ENCODE measurements at regions not wholly inside any gene's neighbourhood (a gene's known extent, or its start where the extent isn't known, plus 50 kb on each side); places are given as distances from the start of the nearest gene placed in this dataset.

DNA sequence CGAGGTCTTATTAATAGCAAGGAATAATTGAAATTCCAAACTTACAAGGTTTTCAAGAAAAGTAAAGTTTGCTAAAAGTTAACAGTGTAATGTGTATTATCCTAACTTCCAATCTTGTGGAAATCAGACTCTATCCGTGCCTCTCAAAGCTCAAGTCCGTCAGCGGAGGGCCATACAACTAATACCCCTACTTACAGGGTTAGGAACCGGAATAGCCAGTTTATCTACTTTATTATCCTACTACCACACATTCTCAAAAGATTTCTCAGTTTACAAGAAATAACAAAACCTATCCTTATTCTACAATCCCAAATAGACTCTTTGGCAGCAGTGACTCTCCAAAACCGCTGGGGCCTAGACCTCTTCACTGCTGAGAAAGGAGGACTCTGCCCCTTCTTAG lies 457.8 kb downstream of the PTPRC start (continued):
- no peak for TF ChIP-seq ATF3 (IDR thresholded peaks at IDR 0.05; ENCODE audit: borderline replicate concordance, extremely low read depth, low read depth, low read length)
- TF ChIP-seq ZNF217 (IDR thresholded peaks at IDR 0.05), result no peak

DNA sequence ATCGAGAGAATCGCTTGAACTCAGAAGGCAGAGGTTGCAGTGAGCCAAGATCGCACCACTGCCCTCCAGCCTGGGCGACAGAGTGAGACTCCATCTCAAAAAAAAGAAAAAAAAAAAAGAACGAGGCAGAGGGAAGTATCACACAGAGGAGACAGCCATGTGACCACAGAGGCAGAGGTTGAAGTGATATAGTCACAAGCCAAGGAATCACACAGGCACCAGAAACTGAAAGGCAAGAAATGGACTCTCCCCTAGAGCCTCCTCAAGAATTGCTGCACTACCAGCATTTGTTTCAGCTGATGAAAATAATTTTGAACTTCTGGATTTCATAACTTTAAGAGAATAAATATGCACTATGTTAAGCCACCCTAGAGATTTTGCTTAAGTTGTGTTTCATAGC lies 459.6 kb downstream of the PTPRC start:
- no peaks in the 10 kb centered on the region for H3K36me3 ChIP-seq (ENCODE audit: control insufficient read depth in 2 of 2, insufficient read depth in 2 of 2, low read length in 1 of 2)
- no peaks in the 10 kb centered on the region for H3K27me3 ChIP-seq (replicated peaks in 1 of 2; ENCODE audit: control insufficient read depth in 2 of 2, insufficient read depth in 2 of 2, low read length in 1 of 2)
- H3K79me2 ChIP-seq (ENCODE audit: control insufficient read depth, insufficient read depth, low read length), result no peaks in the 10 kb centered on the region
- ChIA-PET CTCF (interaction anchor here (1.4 kb wide), 1 partner anchor 8 kb away, joined by 3 read pairs; no protein-coding TSS in a partner anchor), POLR2A (no interaction called here), RAD21 (ENCODE audit: unreplicated experiment) (interaction anchor here (1.0 kb wide), 1 partner anchor 263 kb away, joined by 3 read pairs; no protein-coding TSS in a partner anchor), SMC1A (ENCODE audit: uncharacterized antibody, unreplicated experiment) (no interaction called here)
- no TSS peak for BruUV-seq (replicated peaks)
- H3K9me3 ChIP-seq (replicated peaks; ENCODE audit: control insufficient read depth, insufficient read depth, low read length), result no peaks in the 10 kb centered on the region; the same call in 1 of the 3 replicates
- H2AFZ ChIP-seq (ENCODE audit: control insufficient read depth, low read depth, low read length), result no peak overlapping the region; the same call in 1 of the 2 replicates
- 96% methylated on average over 3 of the region's 5 CpGs for WGBS (ENCODE audit: insufficient coverage, insufficient replicate concordance, low lambda C conversion rate, missing lambda C conversion rate)
- H3K9ac ChIP-seq (ENCODE audit: control insufficient read depth, insufficient read depth, low read length), result no peak overlapping the region
- intact Hi-C loops (cut with micrococcal nuclease; ENCODE audit: unreplicated experiment), result no loop called here
- H4K20me1 ChIP-seq (ENCODE audit: control insufficient read depth, insufficient read depth), result no peaks in the 10 kb centered on the region
- H3K4me1 ChIP-seq (ENCODE audit: control insufficient read depth, insufficient read depth, low read length), result no peaks in the 10 kb centered on the region; the same call in 1 of the 2 replicates
- no peak overlapping the region for H3K27ac ChIP-seq (ENCODE audit: control insufficient read depth, insufficient read depth)
- TF ChIP-seq EGR1 (IDR thresholded peaks at IDR 0.05; ENCODE audit: borderline replicate concordance in 1 of 2, low read depth in 2 of 2, low read length in 2 of 2), result no peak
- TF ChIP-seq, protein P1, sequence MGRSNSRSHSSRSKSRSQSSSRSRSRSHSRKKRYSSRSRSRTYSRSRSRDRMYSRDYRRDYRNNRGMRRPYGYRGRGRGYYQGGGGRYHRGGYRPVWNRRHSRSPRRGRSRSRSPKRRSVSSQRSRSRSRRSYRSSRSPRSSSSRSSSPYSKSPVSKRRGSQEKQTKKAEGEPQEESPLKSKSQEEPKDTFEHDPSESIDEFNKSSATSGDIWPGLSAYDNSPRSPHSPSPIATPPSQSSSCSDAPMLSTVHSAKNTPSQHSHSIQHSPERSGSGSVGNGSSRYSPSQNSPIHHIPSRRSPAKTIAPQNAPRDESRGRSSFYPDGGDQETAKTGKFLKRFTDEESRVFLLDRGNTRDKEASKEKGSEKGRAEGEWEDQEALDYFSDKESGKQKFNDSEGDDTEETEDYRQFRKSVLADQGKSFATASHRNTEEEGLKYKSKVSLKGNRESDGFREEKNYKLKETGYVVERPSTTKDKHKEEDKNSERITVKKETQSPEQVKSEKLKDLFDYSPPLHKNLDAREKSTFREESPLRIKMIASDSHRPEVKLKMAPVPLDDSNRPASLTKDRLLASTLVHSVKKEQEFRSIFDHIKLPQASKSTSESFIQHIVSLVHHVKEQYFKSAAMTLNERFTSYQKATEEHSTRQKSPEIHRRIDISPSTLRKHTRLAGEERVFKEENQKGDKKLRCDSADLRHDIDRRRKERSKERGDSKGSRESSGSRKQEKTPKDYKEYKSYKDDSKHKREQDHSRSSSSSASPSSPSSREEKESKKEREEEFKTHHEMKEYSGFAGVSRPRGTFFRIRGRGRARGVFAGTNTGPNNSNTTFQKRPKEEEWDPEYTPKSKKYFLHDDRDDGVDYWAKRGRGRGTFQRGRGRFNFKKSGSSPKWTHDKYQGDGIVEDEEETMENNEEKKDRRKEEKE (IDR thresholded peaks at IDR 0.05), result no peak
- TF ChIP-seq KAT2A (conservative IDR thresholded peaks at IDR 0.05; ENCODE audit: control insufficient read depth, low read depth, low read length), result no peak
- TF ChIP-seq MYB (IDR thresholded peaks at IDR 0.05; ENCODE audit: borderline replicate concordance, low read depth, low read length), result no peak
- no peak for TF ChIP-seq ZNF24 (IDR thresholded peaks at IDR 0.05)
- TF ChIP-seq HCFC1 (IDR thresholded peaks at IDR 0.05; ENCODE audit: low read length), result no peak
- no peak for TF ChIP-seq FOXK2 (IDR thresholded peaks at IDR 0.05)
- TF ChIP-seq CREM (IDR thresholded peaks at IDR 0.05; ENCODE audit: low read depth), result no peak
- TF ChIP-seq SPI1 (IDR thresholded peaks at IDR 0.05; ENCODE audit: borderline replicate concordance, insufficient read depth, low read depth, low read length), result no peak
- no peak for TF ChIP-seq GABPA (IDR thresholded peaks at IDR 0.05; ENCODE audit: low read depth)
- TF ChIP-seq REST (IDR thresholded peaks at IDR 0.05; ENCODE audit: low read depth, low read length), result no peak
- no peak for TF ChIP-seq SMC3 (IDR thresholded peaks at IDR 0.05; ENCODE audit: borderline replicate concordance, low read length)
- in situ Hi-C loops (cut with MboI), result no loop called here
- ATAC-seq, result peak; percentile 52; the same call in 2 of the 3 replicates
- H3K4me3 ChIP-seq, result no peak overlapping the region
- no peak overlapping the region for H3K4me2 ChIP-seq (ENCODE audit: control insufficient read depth, insufficient read depth)
- no peak for FAIRE-seq
- no peak for DNase-seq (ENCODE audit: low read depth, low spot score)
